Effector memory CD8-positive, alpha-beta T cell (primary cell): ENCODE measurements at regions not wholly inside any gene's neighbourhood (a gene's known extent, or its start where the extent isn't known, plus 50 kb on each side); places are given as distances from the start of the nearest gene placed in this dataset.

Source experiments
- ATAC-seq: fragments of 150-1000 bp; cut with Tn5 transposase; replicated peaks from 2 replicates; pipeline ENCODE4 v1.10.0; 2021; ENCODE audit warnings: mild to moderate bottlenecking, moderate library complexity
- DNase-seq, 3 experiments: peaks; one replicate each; pipeline ENCODE4 v3.0.0; 2021
- H3K27ac Mint-ChIP-seq, 2 donors: one replicate each; pipeline ENCODE4 v1.8.0; 2022; ENCODE audit warnings: mild to moderate bottlenecking in 2 of 2, mixed read lengths in 2 of 2, moderate library complexity in 2 of 2
- H3K27me3 Mint-ChIP-seq, 2 donors: one replicate each; pipeline ENCODE4 v1.8.0; 2022; ENCODE audit warnings: mixed read lengths in 2 of 2
- H3K36me3 Mint-ChIP-seq: one replicate; pipeline ENCODE4 v1.8.0; 2022; ENCODE audit warnings: mild to moderate bottlenecking, moderate library complexity, mixed read lengths; ENCODE audit not compliant: insufficient read depth
- H3K4me1 Mint-ChIP-seq, 2 donors: one replicate each; pipeline ENCODE4 v1.8.0; 2022; ENCODE audit warnings: low read depth in 2 of 2, mixed read lengths in 2 of 2
- H3K4me3 Mint-ChIP-seq, 2 donors: one replicate each; pipeline ENCODE4 v1.8.0; 2022; ENCODE audit warnings: mild to moderate bottlenecking in 2 of 2, mixed read lengths in 2 of 2, moderate library complexity in 2 of 2
- H3K9me3 Mint-ChIP-seq, 2 donors: one replicate each; pipeline ENCODE4 v1.8.0; 2022; ENCODE audit warnings: mixed read lengths in 2 of 2

DNA sequence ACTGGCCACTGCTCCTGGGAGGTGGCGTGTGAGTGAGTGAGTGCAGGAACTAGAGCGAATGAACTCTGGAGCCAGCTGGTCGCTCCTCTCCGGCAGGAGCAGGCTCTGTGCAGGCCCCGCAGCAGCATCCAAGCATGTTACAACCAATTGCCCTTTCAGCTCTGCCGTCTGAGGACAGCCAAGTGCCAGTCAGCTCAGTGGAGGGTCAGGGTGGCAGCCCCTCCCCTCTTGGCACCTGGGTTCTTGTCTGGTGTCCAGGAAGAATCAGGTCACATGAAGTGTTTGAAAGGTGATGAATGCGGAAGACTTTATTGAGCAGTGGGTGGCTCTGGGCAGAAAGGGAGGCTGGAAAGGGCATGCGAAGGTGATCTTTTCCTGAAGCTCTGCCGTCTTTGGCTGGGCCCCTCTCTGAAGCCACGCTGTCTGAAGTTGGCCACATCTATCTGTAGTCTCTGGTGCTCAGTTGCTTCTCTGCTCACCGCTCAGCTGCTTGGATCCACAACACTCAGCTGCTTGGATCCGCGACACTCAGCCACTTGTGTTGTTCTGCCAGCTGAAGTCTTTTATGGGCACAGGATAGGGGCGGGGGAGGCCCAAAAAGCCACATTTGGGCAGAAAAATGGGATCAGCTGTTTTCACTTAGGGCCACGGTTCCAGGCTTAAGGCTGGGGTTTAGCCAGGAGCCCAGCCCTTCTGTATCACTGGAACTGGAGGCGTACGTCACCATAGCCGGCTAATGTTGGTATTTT lies 139.8 kb downstream of the ADSS2 start:
- Mint-ChIP-seq H3K4me1 (peaks cover 22 to 29% of the 10 kb centered on the region in 2 donors), H3K36me3 (peaks cover 17% of the 10 kb centered on the region), H3K27ac (no peak overlapping the region), H3K9me3 (no peaks in the 10 kb centered on the region), H3K4me3 (no peak overlapping the region), H3K27me3 (no peaks in the 10 kb centered on the region)
- no peak for DNase-seq
- ATAC-seq = no peak

DNA sequence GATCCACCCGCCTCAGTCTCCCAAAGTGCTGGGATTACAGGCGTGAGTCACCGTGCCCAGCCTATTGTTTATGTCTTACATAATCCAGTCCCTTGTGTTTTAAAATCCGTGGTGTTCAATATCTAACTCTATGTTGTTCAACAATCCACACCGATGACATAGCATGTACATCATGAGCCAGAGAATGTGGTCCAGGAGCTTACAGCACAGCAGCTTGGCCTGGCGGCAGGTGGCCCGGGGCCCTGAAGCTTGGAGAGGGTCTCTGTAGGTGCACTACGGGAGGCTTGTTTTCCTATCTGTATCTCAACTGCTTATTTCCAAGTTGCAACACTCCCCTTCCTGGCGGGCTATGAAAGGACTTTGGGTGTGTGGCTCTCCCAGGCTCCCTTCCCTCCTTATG lies 138.4 kb downstream of the ADSS2 start:
- H3K27me3 Mint-ChIP-seq = no peaks in the 10 kb centered on the region
- peaks cover 14 to 32% of the 10 kb centered on the region in 2 donors for H3K4me1 Mint-ChIP-seq
- H3K27ac Mint-ChIP-seq = peak overlapping the region in 1 of 2 donors; percentile 23
- ATAC-seq (no peak), DNase-seq (no peak)
- no peaks in the 10 kb centered on the region for H3K9me3 Mint-ChIP-seq
- no peak overlapping the region for H3K4me3 Mint-ChIP-seq
- peaks cover 20% of the 10 kb centered on the region for H3K36me3 Mint-ChIP-seq

DNA sequence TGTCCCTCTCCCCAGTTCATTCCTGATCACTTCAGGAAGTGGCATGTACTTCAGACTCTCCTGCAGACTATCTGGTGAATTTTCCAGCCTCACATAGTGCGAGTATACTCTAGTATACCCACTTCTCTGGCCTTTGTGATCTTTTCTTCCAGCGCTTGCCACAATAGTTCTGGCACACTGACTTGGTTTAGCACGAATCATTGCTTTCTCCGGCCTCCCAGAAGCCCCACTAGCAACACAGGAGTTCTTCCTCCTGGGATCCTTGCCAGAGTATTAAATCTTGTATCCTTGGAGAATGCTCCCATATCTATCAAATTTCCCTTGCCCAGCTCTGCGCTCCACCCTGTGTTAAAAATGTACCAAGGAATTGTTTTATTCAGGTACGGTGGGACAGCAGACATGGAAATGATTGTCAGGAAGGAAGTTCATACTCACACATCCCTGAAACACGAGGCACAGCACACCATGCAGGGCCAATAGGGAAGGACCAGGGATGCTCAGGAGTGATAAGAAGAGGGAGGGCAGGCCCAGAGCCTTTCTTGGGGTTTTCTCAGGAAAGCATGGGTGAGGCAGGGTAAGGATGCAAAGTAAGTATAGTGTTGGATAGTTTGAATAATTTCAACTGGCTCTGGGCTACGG lies 136.7 kb downstream of the ADSS2 start:
- no peak for ATAC-seq
- Mint-ChIP-seq H3K4me1 (peaks cover 29 to 42% of the 10 kb centered on the region in 2 donors), H3K4me3 (no peak overlapping the region), H3K27me3 (no peaks in the 10 kb centered on the region), H3K36me3 (peaks cover 20% of the 10 kb centered on the region), H3K27ac (peak overlapping the region; percentile 53 to 80), H3K9me3 (no peaks in the 10 kb centered on the region)
- no peak for DNase-seq

DNA sequence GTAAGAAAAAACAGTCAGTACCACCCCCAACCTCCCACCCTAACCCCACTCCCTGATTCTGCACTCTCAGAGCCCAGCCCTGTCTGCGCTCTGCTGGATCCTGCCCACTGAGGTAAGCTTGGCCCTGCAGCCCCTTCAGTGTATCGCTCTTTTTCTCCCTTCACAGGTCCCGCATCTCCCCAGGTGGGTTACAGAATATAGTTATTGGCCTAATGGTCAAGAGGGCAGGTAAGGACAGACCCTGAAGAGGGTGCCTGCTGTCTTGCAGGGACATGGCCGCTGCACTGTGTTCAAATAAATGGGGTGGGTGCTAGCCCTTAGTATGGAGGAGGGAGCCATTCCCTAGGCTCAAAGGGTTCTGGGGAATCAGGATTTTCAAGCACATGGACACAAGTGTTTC lies 135.7 kb downstream of the ADSS2 start:
- DNase-seq (no peak), ATAC-seq (no peak)
- Mint-ChIP-seq H3K4me3 (no peak overlapping the region), H3K36me3 (peaks cover 19% of the 10 kb centered on the region), H3K27ac (peak overlapping the region; percentile 6 to 80), H3K9me3 (no peaks in the 10 kb centered on the region), H3K4me1 (peaks cover 29 to 42% of the 10 kb centered on the region in 2 donors), H3K27me3 (no peaks in the 10 kb centered on the region)

DNA sequence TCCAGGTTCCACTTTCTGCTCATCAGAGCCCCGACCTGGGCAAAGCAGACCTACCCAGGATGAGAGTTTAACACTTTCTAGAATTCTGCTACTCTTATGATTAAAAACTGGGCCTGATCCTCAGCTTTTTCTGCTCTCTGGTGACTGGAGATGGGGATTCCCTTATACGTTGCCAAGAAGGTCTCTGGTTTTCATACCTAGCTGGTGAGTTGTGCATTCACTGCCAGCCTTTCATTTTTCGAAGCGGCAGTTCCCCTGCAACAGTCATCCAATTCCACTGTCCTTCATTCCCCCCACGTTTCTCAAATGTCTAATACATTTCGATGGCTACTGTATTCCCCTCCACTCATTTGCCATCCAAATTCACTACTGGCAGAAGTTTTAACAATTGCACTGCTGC lies 135.3 kb downstream of the ADSS2 start:
- no peak for DNase-seq
- Mint-ChIP-seq H3K9me3 (no peaks in the 10 kb centered on the region), H3K36me3 (peaks cover 17% of the 10 kb centered on the region), H3K27ac (peak overlapping the region; percentile 34 to 80), H3K4me3 (no peak overlapping the region), H3K4me1 (peaks cover 31 to 41% of the 10 kb centered on the region in 2 donors), H3K27me3 (no peaks in the 10 kb centered on the region)
- ATAC-seq = no peak

DNA sequence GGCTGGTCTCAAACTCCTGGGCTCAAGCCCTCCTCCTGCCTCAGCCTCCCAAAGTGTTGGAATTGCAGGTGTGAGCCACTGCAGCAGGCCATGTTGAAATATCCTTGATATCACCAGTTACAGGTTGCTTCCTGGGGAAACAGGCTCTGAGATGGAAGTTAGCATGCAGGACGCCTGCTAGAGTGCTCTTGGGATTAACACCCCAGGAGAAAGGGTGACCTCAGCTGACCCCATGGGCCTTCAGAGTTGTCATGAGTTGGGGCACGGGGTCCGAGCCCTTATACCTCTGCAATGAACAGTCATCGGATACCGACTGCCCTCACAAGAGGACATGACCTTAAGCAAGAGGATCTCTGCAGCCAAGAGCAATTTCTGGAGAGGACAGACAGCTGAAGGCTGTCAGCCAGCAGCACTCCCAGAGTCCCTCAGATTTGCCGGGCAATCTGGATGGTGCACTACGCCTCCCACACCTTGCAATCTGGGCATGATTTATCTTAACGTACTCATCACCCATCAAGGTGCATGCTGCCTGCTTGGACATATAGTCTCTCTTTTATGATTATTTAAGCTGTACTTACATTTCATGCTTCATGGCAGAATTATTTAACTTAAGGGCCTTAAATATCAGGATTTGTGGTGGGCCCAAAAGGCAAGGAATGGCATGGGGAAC lies 134.6 kb downstream of the ADSS2 start:
- H3K27me3 Mint-ChIP-seq = no peaks in the 10 kb centered on the region
- peak overlapping the region; percentile 8 to 34 for H3K27ac Mint-ChIP-seq
- H3K4me3 Mint-ChIP-seq = peak overlapping the region; percentile 56 to 67
- DNase-seq (no peak), ATAC-seq (no peak)
- no peaks in the 10 kb centered on the region for H3K9me3 Mint-ChIP-seq
- H3K4me1 Mint-ChIP-seq = peaks cover 36 to 45% of the 10 kb centered on the region in 2 donors
- H3K36me3 Mint-ChIP-seq = peaks cover 19% of the 10 kb centered on the region

DNA sequence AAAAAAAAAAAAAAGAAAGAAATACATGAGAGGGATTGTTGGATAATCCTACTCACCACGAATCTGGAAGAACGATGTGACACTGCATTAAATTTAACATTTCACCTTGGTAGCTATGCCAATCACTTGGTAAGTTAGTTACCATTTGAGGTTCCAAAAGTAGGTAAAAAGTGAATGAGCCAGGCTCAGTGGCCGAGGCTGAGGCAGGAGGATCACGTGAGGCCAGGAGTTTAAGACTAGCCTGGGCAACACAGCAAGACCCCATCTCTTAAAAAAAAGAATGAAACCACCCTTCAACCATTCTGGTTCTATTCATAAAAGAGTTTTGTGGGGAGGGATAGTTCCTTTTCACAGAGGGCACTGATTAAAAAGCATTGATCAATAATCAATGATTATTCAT lies 133.6 kb downstream of the ADSS2 start:
- H3K36me3 Mint-ChIP-seq = peaks cover 17% of the 10 kb centered on the region
- ATAC-seq = no peak
- peaks cover 45 to 53% of the 10 kb centered on the region in 2 donors for H3K4me1 Mint-ChIP-seq
- peak overlapping the region; percentile 34 to 49 for H3K27ac Mint-ChIP-seq
- H3K27me3 Mint-ChIP-seq = no peaks in the 10 kb centered on the region
- H3K9me3 Mint-ChIP-seq = no peaks in the 10 kb centered on the region
- DNase-seq = no peak
- H3K4me3 Mint-ChIP-seq = peak overlapping the region; percentile 56 to 67

DNA sequence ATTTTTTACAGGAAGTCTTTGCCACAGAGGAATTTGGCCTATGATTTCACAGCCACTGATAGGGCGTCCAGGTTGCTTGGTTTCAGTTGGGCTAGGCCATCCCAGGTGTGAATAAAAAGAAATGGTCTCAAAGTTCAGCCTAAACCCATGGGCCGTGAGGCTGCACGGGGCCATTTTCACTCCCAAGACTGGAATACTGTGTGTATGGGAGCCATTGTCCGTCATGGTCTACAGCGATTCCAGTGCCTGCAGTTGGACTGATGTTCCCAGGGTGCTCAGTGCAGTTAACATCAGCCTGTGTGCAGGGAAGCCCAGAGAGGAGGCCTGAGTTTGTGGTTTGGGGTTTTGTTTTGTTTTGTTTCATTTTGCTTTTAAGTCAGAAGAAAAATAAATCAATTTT lies 133.2 kb downstream of the ADSS2 start:
- H3K9me3 Mint-ChIP-seq = no peaks in the 10 kb centered on the region
- H3K27me3 Mint-ChIP-seq = no peaks in the 10 kb centered on the region
- ATAC-seq (no peak), DNase-seq (no peak)
- peaks cover 49 to 54% of the 10 kb centered on the region in 2 donors for H3K4me1 Mint-ChIP-seq
- H3K36me3 Mint-ChIP-seq = peaks cover 22% of the 10 kb centered on the region
- peak overlapping the region; percentile 34 to 49 for H3K27ac Mint-ChIP-seq
- peak overlapping the region; percentile 56 to 67 for H3K4me3 Mint-ChIP-seq

DNA sequence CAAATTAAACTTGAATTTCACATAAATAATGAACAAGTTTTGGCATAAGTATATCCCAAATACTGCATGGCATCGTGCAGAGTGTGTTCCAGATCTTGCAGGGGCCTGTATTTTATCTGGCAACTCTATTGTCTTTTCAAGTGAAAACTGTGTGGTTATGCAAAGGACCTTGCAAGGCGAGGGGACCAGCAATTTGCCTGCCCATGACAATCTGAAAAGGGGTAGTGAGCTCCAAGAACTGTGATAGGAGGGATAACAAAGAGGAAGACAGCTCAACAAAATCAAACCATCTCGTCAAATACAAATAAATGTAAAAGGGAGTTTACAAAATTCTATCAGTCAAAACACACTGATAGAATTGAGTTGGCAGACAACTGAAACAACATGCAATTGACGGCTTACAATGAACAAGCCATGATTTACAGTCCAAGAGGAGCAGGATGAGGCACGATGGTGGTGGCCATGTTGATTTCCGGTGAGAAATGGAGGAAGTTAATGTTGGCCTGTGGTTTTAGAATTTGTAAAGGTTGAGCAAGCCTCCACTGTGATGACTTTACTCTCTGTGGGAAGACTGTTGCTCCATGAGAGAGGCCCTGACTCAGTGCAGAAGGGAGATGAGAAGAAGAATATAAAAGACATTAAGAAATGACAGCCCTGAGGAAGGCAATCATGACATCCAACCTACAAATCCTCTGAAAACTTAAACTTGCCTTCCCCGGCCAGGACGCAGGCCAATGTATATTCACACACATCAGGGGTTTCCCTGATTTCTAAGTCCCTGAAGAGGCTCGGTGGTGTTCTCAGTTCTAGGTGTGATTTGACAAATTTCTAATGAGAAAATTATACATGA lies 132.2 kb downstream of the ADSS2 start:
- no peaks in the 10 kb centered on the region for H3K27me3 Mint-ChIP-seq
- peaks cover 0 to 2% of the 10 kb centered on the region in 2 donors for H3K9me3 Mint-ChIP-seq
- peaks cover 58 to 62% of the 10 kb centered on the region in 2 donors for H3K4me1 Mint-ChIP-seq
- ATAC-seq (peak; percentile 83), DNase-seq (peak; percentile 53 to 54 (median 53))
- H3K27ac Mint-ChIP-seq = peak overlapping the region; percentile 34 to 73
- H3K4me3 Mint-ChIP-seq = peak overlapping the region; percentile 49 to 65
- peaks cover 25% of the 10 kb centered on the region for H3K36me3 Mint-ChIP-seq

DNA sequence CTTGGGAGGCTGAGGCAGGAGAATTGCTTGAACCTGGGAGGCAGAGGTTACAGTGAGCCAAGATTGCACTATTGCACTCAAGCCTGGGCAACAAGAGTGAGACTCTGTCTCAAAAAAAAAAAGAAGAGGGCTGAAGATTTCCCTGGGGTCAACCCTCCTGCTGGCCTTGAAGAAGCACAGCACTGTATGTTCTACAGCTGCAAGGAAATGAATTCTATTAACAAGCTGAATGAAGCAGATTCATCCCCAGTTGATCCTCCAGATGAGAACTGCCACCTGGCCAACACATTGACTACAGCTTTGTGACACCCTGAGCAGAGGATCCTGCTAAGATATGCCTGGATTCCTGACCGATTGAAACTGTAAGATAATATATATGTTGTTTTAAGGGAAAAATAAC lies 129.5 kb downstream of the ADSS2 start:
- DNase-seq (no peak), ATAC-seq (no peak)
- Mint-ChIP-seq H3K4me1 (peaks cover 62 to 69% of the 10 kb centered on the region in 2 donors), H3K27me3 (no peaks in the 10 kb centered on the region), H3K27ac (peak overlapping the region; percentile 95), H3K36me3 (peaks cover 29% of the 10 kb centered on the region), H3K4me3 (peak overlapping the region; percentile 88), H3K9me3 (peaks cover 0 to 2% of the 10 kb centered on the region in 2 donors)

DNA sequence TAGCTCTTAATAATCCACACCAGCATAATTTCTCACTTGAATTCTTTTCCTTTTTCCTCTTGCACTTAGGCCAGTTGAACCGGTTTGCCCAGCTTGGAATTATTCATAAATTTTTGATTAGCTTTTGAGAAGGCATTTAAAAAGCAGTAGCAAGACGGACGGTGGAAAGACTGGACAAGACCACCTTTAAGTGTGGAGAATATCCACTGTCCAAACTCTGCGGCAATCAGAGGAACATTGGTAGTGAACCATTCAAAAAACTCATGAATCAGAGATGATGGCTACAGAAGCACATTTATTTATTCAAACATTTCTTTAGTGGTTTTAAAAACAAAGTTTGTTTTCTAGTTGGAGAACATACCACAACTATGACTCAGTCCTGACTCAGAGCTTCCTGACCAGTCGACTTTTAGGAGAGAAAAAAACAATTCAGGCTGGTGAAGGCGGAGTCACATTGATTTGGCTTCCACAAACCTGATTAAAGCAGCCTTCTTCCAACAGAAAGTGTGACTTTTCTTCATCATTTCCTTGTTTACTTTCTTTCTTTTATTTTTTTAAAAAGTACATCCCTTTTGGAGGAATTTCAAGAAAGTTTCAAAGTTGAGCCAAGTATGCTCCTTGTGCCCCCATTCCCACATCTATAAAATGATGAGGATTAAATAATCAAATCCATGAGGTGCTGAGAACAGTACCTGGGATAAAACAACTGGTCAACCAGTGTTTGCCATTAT lies 128.8 kb downstream of the ADSS2 start:
- H3K9me3 Mint-ChIP-seq = peaks cover 0 to 2% of the 10 kb centered on the region in 2 donors
- no peaks in the 10 kb centered on the region for H3K27me3 Mint-ChIP-seq
- H3K36me3 Mint-ChIP-seq = peaks cover 25% of the 10 kb centered on the region
- H3K4me3 Mint-ChIP-seq = peak overlapping the region; percentile 88
- peak overlapping the region; percentile 95 for H3K27ac Mint-ChIP-seq
- ATAC-seq (peak; percentile 51), DNase-seq (peak; percentile 31 to 45 (median 38))
- H3K4me1 Mint-ChIP-seq = peaks cover 59 to 72% of the 10 kb centered on the region in 2 donors

DNA sequence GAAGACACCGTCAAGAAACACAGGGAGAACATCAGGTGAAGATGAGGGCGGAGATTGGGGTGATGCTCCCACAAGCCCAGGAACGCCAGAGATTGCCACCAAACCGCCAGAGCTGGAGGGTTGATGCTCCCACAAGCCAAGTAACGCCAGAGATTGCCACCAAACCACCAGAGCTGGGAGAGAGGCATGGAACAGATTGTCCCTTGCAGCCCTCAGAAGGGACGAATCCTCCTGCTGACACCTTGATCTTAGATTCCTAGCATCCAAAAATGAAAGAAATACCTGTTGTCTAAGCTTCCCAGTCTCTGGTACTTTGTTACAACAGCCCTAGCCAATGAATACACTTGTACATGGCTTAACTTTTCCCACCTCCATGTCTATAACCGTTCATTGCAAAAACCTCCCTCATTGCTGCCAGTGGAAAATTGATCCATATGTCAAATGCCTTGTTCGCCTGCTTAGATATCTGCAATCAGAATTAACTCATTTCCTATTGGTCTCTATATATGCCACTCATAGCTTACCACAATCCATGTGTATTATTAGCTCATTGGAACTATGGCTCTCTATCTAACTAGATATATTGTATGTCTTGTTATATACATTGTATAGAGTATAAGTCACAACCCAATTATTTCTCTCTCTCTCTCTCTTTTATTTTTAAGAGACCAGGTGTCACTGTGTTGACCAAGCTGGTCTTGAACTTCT lies 127.4 kb downstream of the ADSS2 start:
- ATAC-seq = no peak

More for the DNA sequence above, 127.4 kb downstream of the ADSS2 start:
- Mint-ChIP-seq H3K4me3 (peak overlapping the region; percentile 88), H3K9me3 (peaks cover 0 to 2% of the 10 kb centered on the region in 2 donors), H3K4me1 (peaks cover 52 to 64% of the 10 kb centered on the region in 2 donors), H3K36me3 (peaks cover 25% of the 10 kb centered on the region), H3K27me3 (no peaks in the 10 kb centered on the region), H3K27ac (peak overlapping the region; percentile 95)
- no peak for DNase-seq
